DMS114 treated with DMSO at 0.1 percent for 48 hours (cell line): ENCODE measurements at regions not wholly inside any gene's neighbourhood (a gene's known extent, or its start where the extent isn't known, plus 50 kb on each side); places are given as distances from the start of the nearest gene placed in this dataset.
"Not testable (repeated sequence)": the region's sequence is repeated elsewhere in the genome, so short reads cannot be mapped to it uniquely, and the experiment has no call there.

ENCODE experiments used
- DNase-seq: peaks from one replicate; lab custom pipeline; 2025; ENCODE audit not compliant: unreplicated experiment; lab: John Stamatoyannopoulos, UW

- DNase-seq = not testable (repeated sequence)
Observed at GRCh38 chr22:19660583-19660982, 53.7 kb upstream of the SEPTIN5 start.

GRCh38 chr22:19661156-19661555 is 53.1 kb upstream of the SEPTIN5 start:
- no peak for DNase-seq

- not testable (repeated sequence) for DNase-seq
Observed at GRCh38 chr22:19662049-19662684, 52.1 kb upstream of the SEPTIN5 start.

GRCh38 chr22:19663286-19663815 is 51.0 kb upstream of the SEPTIN5 start:
- no peak for DNase-seq

- DNase-seq = no peak
Observed at GRCh38 chr22:19663821-19664355, 50.4 kb upstream of the SEPTIN5 start.

GRCh38 chr22:19664406-19664805 is 49.9 kb upstream of the SEPTIN5 start:
- no peak for DNase-seq
